Right atrium auricular region (tissue), 2 donors: ENCODE measurements at regions not wholly inside any gene's neighbourhood (a gene's known extent, or its start where the extent isn't known, plus 50 kb on each side); places are given as distances from the start of the nearest gene placed in this dataset.

Experiments
- DNase-seq: peaks from one replicate; pipeline ENCODE4 v3.0.0-alpha.2; 2019; ENCODE audit warnings: low spot score
- H3K27ac ChIP-seq, 2 donors: fragments of 200-600 bp; sonication (generic); 1 replicate in 1 of 2; 2 replicates in 1 of 2; pipeline ENCODE4 v1.5.1; 2016 to 2019
- H3K27me3 ChIP-seq, 2 donors: fragments of 200-600 bp; sonication (generic); one replicate each; pipeline versions ENCODE4 v1.5.1 to v1.6.0; 2017 to 2019
- H3K36me3 ChIP-seq: fragments of 200-600 bp; sonication (generic); one replicate; pipeline ENCODE4 v1.5.1; 2016
- H3K4me1 ChIP-seq, 2 donors: fragments of 200-600 bp; sonication (generic); one replicate each; pipeline versions ENCODE4 v1.5.1 to v1.6.0; 2017 to 2019
- H3K4me3 ChIP-seq, 2 donors: fragments of 200-600 bp; sonication (generic); 1 replicate in 1 of 2; 2 replicates in 1 of 2; pipeline ENCODE4 v1.5.1; 2017 to 2019; ENCODE audit warnings: mild to moderate bottlenecking in 1 of 2, moderate library complexity in 1 of 2
- H3K9me3 ChIP-seq, 2 donors: fragments of 200-600 bp; sonication (generic); one replicate each; pipeline ENCODE4 v1.5.1; 2019
- CTCF ChIP-seq, 2 donors: fragments of 200-600 bp; sonication (generic); IDR thresholded peaks; one replicate each; pipeline ENCODE4 v1.5.1; 2019; ENCODE audit warnings: antibody characterized with exemption in 2 of 2

- Histone ChIP-seq H3K36me3 (no peaks in the 10 kb centered on the region), H3K9me3 (no peaks in the 10 kb centered on the region), H3K27ac (no peak overlapping the region), H3K4me1 (no peaks in the 10 kb centered on the region), H3K27me3 (no peaks in the 10 kb centered on the region), H3K4me3 (no peak overlapping the region)
- DNase-seq = no peak
- TF ChIP-seq CTCF (IDR thresholded peaks at IDR 0.05) = no peak
Observed at GRCh38 chr2:60376252-60376651, 177.2 kb downstream of the BCL11A start.

GRCh38 chr2:60371681-60372080 lies 181.8 kb downstream of the BCL11A start:
- no peaks in the 10 kb centered on the region for H3K9me3 ChIP-seq
- H3K36me3 ChIP-seq = no peaks in the 10 kb centered on the region
- DNase-seq = no peak
- no peak overlapping the region for H3K4me3 ChIP-seq
- H3K27me3 ChIP-seq = no peaks in the 10 kb centered on the region
- H3K27ac ChIP-seq = no peak overlapping the region
- TF ChIP-seq CTCF (IDR thresholded peaks at IDR 0.05) = no peak
- H3K4me1 ChIP-seq = no peaks in the 10 kb centered on the region

GRCh38 chr2:60371219-60371618 lies 182.2 kb downstream of the BCL11A start:
- no peaks in the 10 kb centered on the region for H3K36me3 ChIP-seq
- no peaks in the 10 kb centered on the region for H3K27me3 ChIP-seq
- no peak for TF ChIP-seq CTCF (IDR thresholded peaks at IDR 0.05)
- no peak overlapping the region for H3K4me3 ChIP-seq
- H3K4me1 ChIP-seq = peaks cover 0 to 4% of the 10 kb centered on the region in 2 donors
- no peak overlapping the region for H3K27ac ChIP-seq
- H3K9me3 ChIP-seq = no peaks in the 10 kb centered on the region
- DNase-seq = no peak

GRCh38 chr2:60370814-60371213 lies 182.6 kb downstream of the BCL11A start:
- no peak overlapping the region for H3K27ac ChIP-seq
- DNase-seq = no peak
- TF ChIP-seq CTCF (IDR thresholded peaks at IDR 0.05) = no peak
- H3K27me3 ChIP-seq = no peaks in the 10 kb centered on the region
- H3K4me3 ChIP-seq = no peak overlapping the region
- no peaks in the 10 kb centered on the region for H3K36me3 ChIP-seq
- no peaks in the 10 kb centered on the region for H3K9me3 ChIP-seq
- peaks cover 0 to 8% of the 10 kb centered on the region in 2 donors for H3K4me1 ChIP-seq

DNA sequence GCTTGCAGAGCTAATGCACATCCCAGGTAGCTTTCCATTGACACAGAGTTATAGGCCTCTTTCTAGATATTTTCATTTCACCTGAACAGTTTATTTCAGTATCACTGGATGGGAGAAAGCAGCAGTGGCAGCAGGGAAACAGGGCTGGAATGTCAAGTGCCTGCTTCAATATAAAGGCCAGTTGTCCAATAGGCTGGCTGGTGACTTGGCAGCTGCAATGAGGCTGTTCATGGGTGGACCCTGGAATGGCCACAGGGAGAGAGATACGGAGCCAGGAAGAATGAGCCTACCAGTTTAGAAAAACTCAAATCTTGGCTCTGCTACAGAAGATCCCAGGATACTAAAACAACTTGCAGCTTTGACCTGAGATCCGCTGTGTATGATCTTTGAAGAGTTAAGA lies 185.0 kb downstream of the BCL11A start:
- TF ChIP-seq CTCF (IDR thresholded peaks at IDR 0.05) = no peak
- Histone ChIP-seq H3K27me3 (no peaks in the 10 kb centered on the region), H3K27ac (no peak overlapping the region), H3K9me3 (no peaks in the 10 kb centered on the region), H3K4me1 (peaks cover 0 to 10% of the 10 kb centered on the region in 2 donors), H3K36me3 (no peaks in the 10 kb centered on the region), H3K4me3 (no peak overlapping the region)
- no peak for DNase-seq

- DNase-seq = no peak
- peaks cover 0 to 10% of the 10 kb centered on the region in 2 donors for H3K4me1 ChIP-seq
- no peak overlapping the region for H3K4me3 ChIP-seq
- H3K27me3 ChIP-seq = no peaks in the 10 kb centered on the region
- no peak overlapping the region for H3K27ac ChIP-seq
- no peaks in the 10 kb centered on the region for H3K9me3 ChIP-seq
- no peaks in the 10 kb centered on the region for H3K36me3 ChIP-seq
- TF ChIP-seq CTCF (IDR thresholded peaks at IDR 0.05) = no peak
Observed at GRCh38 chr2:60366135-60366712, 187.2 kb downstream of the BCL11A start.
